GM18502 (cell line): ENCODE measurements at regions not wholly inside any gene's neighbourhood (a gene's known extent, or its start where the extent isn't known, plus 50 kb on each side); places are given as distances from the start of the nearest gene placed in this dataset.
A peak's percentile ranks its signal among the peaks of the same experiment; 100 is the strongest.

ENCODE experiments used
- ATAC-seq: cut with Tn5 transposase; IDR thresholded peaks from one replicate; pipeline ENCODE4 v1.9.1; 2021; ENCODE audit warnings: mild to moderate bottlenecking; ENCODE audit not compliant: unreplicated experiment, poor library complexity

- no peak for ATAC-seq
Measured at GRCh38 chr2:134770702-134771101, 51.9 kb upstream of the TMEM163 start.

- no peak for ATAC-seq
Measured at GRCh38 chr2:134771313-134771801, 52.6 kb upstream of the TMEM163 start.

- ATAC-seq, result no peak
Measured at GRCh38 chr2:134772493-134773169, 53.8 kb upstream of the TMEM163 start.

GRCh38 chr2:134773335-134773734, 54.5 kb upstream of the TMEM163 start:
- ATAC-seq, result no peak

GRCh38 chr2:134773759-134774742, 55.3 kb upstream of the TMEM163 start:
- ATAC-seq, result no peak

GRCh38 chr2:134774786-134775641, 56.2 kb upstream of the TMEM163 start:
- no peak for ATAC-seq

GRCh38 chr2:134776836-134777235, 58.0 kb upstream of the TMEM163 start:
- ATAC-seq, result no peak

- no peak for ATAC-seq
Measured at GRCh38 chr2:134777593-134777992, 58.8 kb upstream of the TMEM163 start.

- no peak for ATAC-seq
Measured at GRCh38 chr2:134778372-134778771, 59.6 kb upstream of the TMEM163 start.

GRCh38 chr2:134780972-134781371, 57.4 kb upstream of the ACMSD start:
- ATAC-seq, result no peak

- ATAC-seq, result no peak
Measured at GRCh38 chr2:134782107-134782506, 56.3 kb upstream of the ACMSD start.

- peak; percentile 57 for ATAC-seq
Measured at GRCh38 chr2:134782792-134783191, 55.6 kb upstream of the ACMSD start.

GRCh38 chr2:134783912-134784311, 54.5 kb upstream of the ACMSD start:
- ATAC-seq, result no peak

GRCh38 chr2:134785659-134786430, 52.6 kb upstream of the ACMSD start:
- ATAC-seq, result no peak

GRCh38 chr2:134788417-134788816, 50.0 kb upstream of the ACMSD start:
- no peak for ATAC-seq
